Fibroblast of villous mesenchyme (primary cell): ENCODE measurements at regions not wholly inside any gene's neighbourhood (a gene's known extent, or its start where the extent isn't known, plus 50 kb on each side); places are given as distances from the start of the nearest gene placed in this dataset.

ENCODE experiments used
- DNase-seq: peaks from one replicate; pipeline ENCODE4 v3.0.0-alpha.2; 2010; ENCODE audit warnings: low read depth
- H3K4me3 ChIP-seq: 2 replicates; pipeline ENCODE4 v1.5.1; 2011; ENCODE audit warnings: low read depth, mild to moderate bottlenecking, low read length
- TF ChIP-seq, protein P1 (sequence below): IDR thresholded peaks from 2 replicates; pipeline ENCODE4 v1.5.1; 2012; ENCODE audit warnings: low read depth, mild to moderate bottlenecking, low read length; ENCODE audit not compliant: insufficient read depth

DNA sequence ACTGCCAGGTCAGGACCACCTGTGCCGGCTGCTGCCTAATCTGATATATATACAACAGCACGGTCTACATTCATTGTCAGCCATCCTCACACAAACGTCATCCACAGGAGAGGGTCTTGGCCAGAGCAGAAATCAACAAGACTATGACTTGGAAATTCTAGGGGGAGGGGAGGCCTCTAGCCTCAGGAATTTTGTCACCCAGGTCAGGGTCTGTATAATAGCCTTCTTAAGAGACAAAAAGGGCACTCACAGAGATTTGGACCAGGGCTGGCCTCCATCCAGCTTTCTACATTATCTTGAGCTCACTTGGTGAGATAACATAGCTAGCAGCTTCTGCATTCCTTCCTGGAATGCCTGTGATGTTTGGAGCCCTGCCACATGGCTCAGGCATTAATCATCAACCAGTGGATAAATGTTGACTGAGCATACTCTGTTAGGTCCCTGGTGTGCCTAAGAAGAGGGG, 50.4 kb upstream of the CTIF start:
- H3K4me3 ChIP-seq, result no peak overlapping the region
- TF ChIP-seq, protein P1, sequence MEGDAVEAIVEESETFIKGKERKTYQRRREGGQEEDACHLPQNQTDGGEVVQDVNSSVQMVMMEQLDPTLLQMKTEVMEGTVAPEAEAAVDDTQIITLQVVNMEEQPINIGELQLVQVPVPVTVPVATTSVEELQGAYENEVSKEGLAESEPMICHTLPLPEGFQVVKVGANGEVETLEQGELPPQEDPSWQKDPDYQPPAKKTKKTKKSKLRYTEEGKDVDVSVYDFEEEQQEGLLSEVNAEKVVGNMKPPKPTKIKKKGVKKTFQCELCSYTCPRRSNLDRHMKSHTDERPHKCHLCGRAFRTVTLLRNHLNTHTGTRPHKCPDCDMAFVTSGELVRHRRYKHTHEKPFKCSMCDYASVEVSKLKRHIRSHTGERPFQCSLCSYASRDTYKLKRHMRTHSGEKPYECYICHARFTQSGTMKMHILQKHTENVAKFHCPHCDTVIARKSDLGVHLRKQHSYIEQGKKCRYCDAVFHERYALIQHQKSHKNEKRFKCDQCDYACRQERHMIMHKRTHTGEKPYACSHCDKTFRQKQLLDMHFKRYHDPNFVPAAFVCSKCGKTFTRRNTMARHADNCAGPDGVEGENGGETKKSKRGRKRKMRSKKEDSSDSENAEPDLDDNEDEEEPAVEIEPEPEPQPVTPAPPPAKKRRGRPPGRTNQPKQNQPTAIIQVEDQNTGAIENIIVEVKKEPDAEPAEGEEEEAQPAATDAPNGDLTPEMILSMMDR, result no peak
- DNase-seq, result peak; percentile 82

DNA sequence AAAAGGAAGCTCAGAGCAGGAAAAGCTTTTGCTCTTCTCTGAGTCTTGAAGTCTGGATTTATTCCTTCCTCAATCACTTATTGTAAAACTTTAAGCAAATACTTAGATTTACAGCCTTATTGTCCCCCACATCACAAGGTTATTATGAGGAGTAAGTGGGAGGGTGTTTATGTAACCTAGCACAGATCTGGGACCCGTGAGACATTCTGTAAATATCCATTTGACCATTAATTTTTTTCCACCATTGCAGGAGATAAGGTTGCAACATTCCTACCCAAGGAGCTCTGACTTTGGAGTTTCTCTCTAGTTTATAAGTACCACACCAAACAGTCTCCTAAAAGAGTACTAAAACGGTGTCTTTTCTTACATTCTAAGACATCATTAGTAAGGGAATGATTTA, 52.1 kb upstream of the CTIF start:
- H3K4me3 ChIP-seq, result no peak overlapping the region
- TF ChIP-seq, protein P1, result no peak
- DNase-seq, result peak; percentile 92

DNA sequence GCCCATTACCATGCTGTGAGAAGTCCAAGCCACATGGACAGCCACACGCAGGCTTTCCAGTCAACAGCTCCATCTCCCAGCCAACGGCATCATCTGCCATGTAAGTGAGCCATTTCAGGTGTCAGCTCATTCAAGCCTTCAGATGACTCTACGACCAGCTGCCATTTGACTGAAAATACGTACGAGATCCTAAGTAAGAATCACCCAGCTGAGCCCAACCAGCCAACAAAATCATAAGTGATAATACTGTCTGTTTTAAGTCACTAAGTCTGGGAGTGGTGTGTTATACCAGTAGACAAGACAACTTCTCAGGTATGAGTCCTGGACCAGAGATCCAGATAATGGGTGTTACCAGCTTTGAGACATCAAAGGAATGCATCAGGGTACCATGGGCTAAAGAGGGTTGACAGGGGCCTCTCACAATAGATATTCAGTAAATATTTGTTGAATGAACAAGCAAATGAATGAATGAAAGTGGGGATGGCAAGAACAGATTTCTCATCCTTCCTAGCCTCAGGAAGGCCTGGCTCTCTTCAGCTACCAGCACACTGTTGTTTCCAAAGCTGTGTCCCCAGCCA, 52.9 kb upstream of the CTIF start:
- H3K4me3 ChIP-seq, result no peak overlapping the region
- TF ChIP-seq, protein P1, result no peak
- DNase-seq, result no peak

- DNase-seq, result no peak
These were observed 57.7 kb upstream of the CTIF start for GRCh38 chr18:48481092-48481491.

DNA sequence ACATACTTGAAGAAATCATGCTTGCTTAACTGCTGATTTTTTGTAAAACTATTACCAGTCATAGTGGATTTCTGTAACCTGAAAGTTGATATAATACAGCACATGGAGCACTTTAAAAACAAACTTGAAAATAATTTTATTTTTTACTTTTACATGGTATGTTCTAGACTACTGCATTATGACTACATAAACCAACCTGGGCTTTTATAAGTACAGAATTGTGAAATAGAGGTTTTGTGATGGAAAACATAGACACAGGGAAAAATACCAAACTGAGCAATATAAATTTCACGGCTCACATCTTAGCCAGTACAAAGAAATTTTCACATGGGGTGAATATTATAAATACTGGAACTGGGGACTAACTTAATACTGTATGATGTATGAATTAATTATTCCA, 59.3 kb upstream of the CTIF start:
- H3K4me3 ChIP-seq, result no peak overlapping the region
- DNase-seq, result peak; percentile 45
- TF ChIP-seq, protein P1, result no peak

More at GRCh38 chr18:48481092-48481491, 57.7 kb upstream of the CTIF start:
- TF ChIP-seq, protein P1, result no peak
- no peak overlapping the region for H3K4me3 ChIP-seq

- H3K4me3 ChIP-seq, result no peak overlapping the region
- TF ChIP-seq, protein P1, result no peak
- no peak for DNase-seq
These were observed 61.5 kb upstream of the CTIF start for GRCh38 chr18:48477348-48477747.

DNA sequence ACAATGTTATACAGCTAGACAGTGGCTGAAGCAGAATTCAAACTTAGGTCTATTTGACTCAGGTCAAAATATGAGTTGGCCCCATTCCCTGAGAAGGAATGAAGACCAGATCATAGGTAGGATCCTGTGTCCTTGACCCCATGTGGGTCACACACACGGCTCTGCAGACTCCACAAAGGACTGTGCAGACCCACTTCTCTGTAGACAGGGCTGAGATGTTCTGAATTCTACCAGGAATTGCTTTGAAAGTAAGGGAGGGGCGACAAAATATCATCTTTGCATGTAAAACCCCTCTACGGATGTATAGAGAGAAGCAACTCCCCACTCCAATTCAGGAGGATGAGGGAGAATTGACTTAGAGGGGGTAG, 62.3 kb upstream of the CTIF start:
- no peak overlapping the region for H3K4me3 ChIP-seq
- TF ChIP-seq, protein P1, result no peak
- no peak for DNase-seq
